WERI-Rb-1 (cell line): ENCODE measurements at regions not wholly inside any gene's neighbourhood (a gene's known extent, or its start where the extent isn't known, plus 50 kb on each side); places are given as distances from the start of the nearest gene placed in this dataset.

Experiments
- DNase-seq: peaks from one replicate; pipeline ENCODE4 v3.0.0-alpha.2; 2020
- H3K27ac ChIP-seq: fragments of 250-450 bp; sonication (Bioruptor Pico); 2 replicates; pipeline ENCODE4 v1.5.1; 2020; ENCODE audit warnings: mild to moderate bottlenecking, moderate library complexity
- H3K27me3 ChIP-seq: fragments of 250-450 bp; sonication (Bioruptor Pico); 2 replicates; pipeline ENCODE4 v1.5.1; 2021; ENCODE audit warnings: mild to moderate bottlenecking, low read depth, moderate library complexity; ENCODE audit not compliant: insufficient read depth, severe bottlenecking
- H3K36me3 ChIP-seq: fragments of 250-450 bp; sonication (Bioruptor Pico); 2 replicates; pipeline ENCODE4 v1.5.1; 2020; ENCODE audit warnings: mild to moderate bottlenecking, moderate library complexity
- H3K4me3 ChIP-seq: 2 replicates; pipeline ENCODE4 v1.5.1; 2011; ENCODE audit warnings: low read depth, mild to moderate bottlenecking, control low read depth, low read length
- H3K9me3 ChIP-seq: fragments of 250-450 bp; sonication (Bioruptor Pico); 2 replicates; pipeline ENCODE4 v1.5.1; 2021; ENCODE audit warnings: mild to moderate bottlenecking, moderate library complexity; ENCODE audit not compliant: severe bottlenecking
- CTCF ChIP-seq: IDR thresholded peaks from 2 replicates; pipeline ENCODE4 v1.5.1; 2011; ENCODE audit warnings: low read depth, mild to moderate bottlenecking, control low read depth, inconsistent platforms, low read length

GRCh38 chr14:80414080-80414479, 202.8 kb upstream of the DIO2 start:
- Histone ChIP-seq H3K9me3 (no peaks in the 10 kb centered on the region), H3K36me3 (no peaks in the 10 kb centered on the region), H3K4me3 (no peak overlapping the region), H3K27ac (no peak overlapping the region), H3K27me3 (no peaks in the 10 kb centered on the region)
- no peak for DNase-seq
- no peak for TF ChIP-seq CTCF

- Histone ChIP-seq H3K27ac (no peak overlapping the region), H3K27me3 (no peaks in the 10 kb centered on the region), H3K4me3 (no peak overlapping the region), H3K9me3 (no peaks in the 10 kb centered on the region), H3K36me3 (no peaks in the 10 kb centered on the region)
- TF ChIP-seq CTCF: no peak
- DNase-seq: no peak
Measured at GRCh38 chr14:80404413-80404812, 193.1 kb upstream of the DIO2 start.

GRCh38 chr14:80403036-80403435, 191.7 kb upstream of the DIO2 start:
- DNase-seq: no peak
- Histone ChIP-seq H3K27me3 (no peaks in the 10 kb centered on the region), H3K36me3 (no peaks in the 10 kb centered on the region)

GRCh38 chr14:80395031-80395430, 183.7 kb upstream of the DIO2 start:
- Histone ChIP-seq H3K27ac (no peak overlapping the region), H3K36me3 (no peaks in the 10 kb centered on the region), H3K9me3 (no peaks in the 10 kb centered on the region), H3K27me3 (no peaks in the 10 kb centered on the region), H3K4me3 (no peak overlapping the region)
- TF ChIP-seq CTCF: no peak
- no peak for DNase-seq

More at GRCh38 chr14:80403036-80403435, 191.7 kb upstream of the DIO2 start:
- TF ChIP-seq CTCF: no peak
- no peak overlapping the region for H3K4me3 ChIP-seq
- no peak overlapping the region for H3K27ac ChIP-seq
- no peaks in the 10 kb centered on the region for H3K9me3 ChIP-seq

GRCh38 chr14:80393766-80394165, 182.5 kb upstream of the DIO2 start:
- Histone ChIP-seq H3K27ac (no peak overlapping the region), H3K27me3 (no peaks in the 10 kb centered on the region), H3K9me3 (no peaks in the 10 kb centered on the region), H3K36me3 (no peaks in the 10 kb centered on the region), H3K4me3 (no peak overlapping the region)
- no peak for DNase-seq
- TF ChIP-seq CTCF: no peak

GRCh38 chr14:80390906-80391305, 179.6 kb upstream of the DIO2 start:
- Histone ChIP-seq H3K36me3 (no peaks in the 10 kb centered on the region), H3K27me3 (no peaks in the 10 kb centered on the region), H3K9me3 (no peaks in the 10 kb centered on the region), H3K4me3 (no peak overlapping the region), H3K27ac (no peak overlapping the region)
- TF ChIP-seq CTCF: no peak
- DNase-seq: no peak
